ENCODE measurements at regions not wholly inside any gene's neighbourhood (a gene's known extent, or its start where the extent isn't known, plus 50 kb on each side); places are given as distances from the start of the nearest gene placed in this dataset.
"Not testable (repeated sequence)": the region's sequence is repeated elsewhere in the genome, so short reads cannot be mapped to it uniquely, and the experiment has no call there.

DNA sequence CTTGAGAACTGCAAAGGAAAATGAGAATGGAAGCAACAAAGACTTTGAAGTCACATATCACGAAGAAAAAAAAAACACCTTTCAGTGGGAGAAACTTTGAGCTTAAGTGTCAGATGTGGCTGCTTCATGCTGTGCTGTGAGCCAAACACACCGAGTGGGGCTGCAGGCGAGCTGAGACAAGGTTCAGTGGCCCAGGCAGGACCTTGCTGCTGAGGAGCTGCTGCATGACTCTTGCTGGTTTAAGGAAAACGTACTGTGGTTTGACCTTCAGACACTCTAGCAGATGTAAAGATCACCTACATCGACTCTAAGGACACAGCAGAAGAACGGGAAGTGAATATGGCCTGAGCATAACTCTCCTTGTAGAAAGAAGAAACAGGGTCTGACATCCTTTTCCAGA is 118.1 kb upstream of the OR4E1 start:
- no peak overlapping the region for H2AFZ ChIP-seq
- TF ChIP-seq, protein P1, sequence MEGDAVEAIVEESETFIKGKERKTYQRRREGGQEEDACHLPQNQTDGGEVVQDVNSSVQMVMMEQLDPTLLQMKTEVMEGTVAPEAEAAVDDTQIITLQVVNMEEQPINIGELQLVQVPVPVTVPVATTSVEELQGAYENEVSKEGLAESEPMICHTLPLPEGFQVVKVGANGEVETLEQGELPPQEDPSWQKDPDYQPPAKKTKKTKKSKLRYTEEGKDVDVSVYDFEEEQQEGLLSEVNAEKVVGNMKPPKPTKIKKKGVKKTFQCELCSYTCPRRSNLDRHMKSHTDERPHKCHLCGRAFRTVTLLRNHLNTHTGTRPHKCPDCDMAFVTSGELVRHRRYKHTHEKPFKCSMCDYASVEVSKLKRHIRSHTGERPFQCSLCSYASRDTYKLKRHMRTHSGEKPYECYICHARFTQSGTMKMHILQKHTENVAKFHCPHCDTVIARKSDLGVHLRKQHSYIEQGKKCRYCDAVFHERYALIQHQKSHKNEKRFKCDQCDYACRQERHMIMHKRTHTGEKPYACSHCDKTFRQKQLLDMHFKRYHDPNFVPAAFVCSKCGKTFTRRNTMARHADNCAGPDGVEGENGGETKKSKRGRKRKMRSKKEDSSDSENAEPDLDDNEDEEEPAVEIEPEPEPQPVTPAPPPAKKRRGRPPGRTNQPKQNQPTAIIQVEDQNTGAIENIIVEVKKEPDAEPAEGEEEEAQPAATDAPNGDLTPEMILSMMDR (IDR thresholded peaks at IDR 0.05), result no peak
- no peak overlapping the region for H3K4me2 ChIP-seq (ENCODE audit: low read length)
- no peaks in the 10 kb centered on the region for H3K27me3 ChIP-seq (ENCODE audit: control insufficient read depth, insufficient read depth, low read length)
- no peaks in the 10 kb centered on the region for H3K4me1 ChIP-seq
- H3K4me3 ChIP-seq (ENCODE audit: low read depth, low read length), result no peak overlapping the region
- H3K9ac ChIP-seq, result no peak overlapping the region
- no peaks in the 10 kb centered on the region for H3K9me3 ChIP-seq (ENCODE audit: control insufficient read depth, low read length)
- no peak overlapping the region for H3K27ac ChIP-seq
- H3K36me3 ChIP-seq (ENCODE audit: control insufficient read depth, insufficient read depth, low read length), result no peaks in the 10 kb centered on the region
- H3K79me2 ChIP-seq, result no peaks in the 10 kb centered on the region

DNA sequence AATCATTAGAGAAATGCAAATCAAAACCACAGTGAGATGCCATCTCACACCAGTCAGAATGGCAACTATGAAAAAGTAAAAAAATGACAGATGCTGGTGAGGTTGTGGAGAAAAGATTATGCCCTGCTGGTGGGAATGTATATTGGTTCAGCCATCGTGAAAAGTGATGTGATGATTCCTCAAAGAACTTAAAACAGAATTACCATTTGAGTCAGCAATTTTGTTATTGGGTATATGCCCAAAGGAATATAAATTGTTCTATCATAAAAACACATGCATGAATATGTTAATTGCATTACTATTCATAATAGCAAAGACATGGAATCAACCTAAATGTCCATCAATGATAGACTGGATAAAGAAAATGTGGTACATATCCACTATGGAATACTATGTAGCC is 115.1 kb upstream of the OR4E1 start:
- H3K27ac ChIP-seq; H3K4me2 ChIP-seq (ENCODE audit: low read length); H3K79me2 ChIP-seq; H3K36me3 ChIP-seq (ENCODE audit: control insufficient read depth, insufficient read depth, low read length); H3K9ac ChIP-seq; H2AFZ ChIP-seq; H3K27me3 ChIP-seq (ENCODE audit: control insufficient read depth, insufficient read depth, low read length); H3K9me3 ChIP-seq (ENCODE audit: control insufficient read depth, low read length); H3K4me3 ChIP-seq (ENCODE audit: low read depth, low read length); H3K4me1 ChIP-seq: not testable (repeated sequence)

DNA sequence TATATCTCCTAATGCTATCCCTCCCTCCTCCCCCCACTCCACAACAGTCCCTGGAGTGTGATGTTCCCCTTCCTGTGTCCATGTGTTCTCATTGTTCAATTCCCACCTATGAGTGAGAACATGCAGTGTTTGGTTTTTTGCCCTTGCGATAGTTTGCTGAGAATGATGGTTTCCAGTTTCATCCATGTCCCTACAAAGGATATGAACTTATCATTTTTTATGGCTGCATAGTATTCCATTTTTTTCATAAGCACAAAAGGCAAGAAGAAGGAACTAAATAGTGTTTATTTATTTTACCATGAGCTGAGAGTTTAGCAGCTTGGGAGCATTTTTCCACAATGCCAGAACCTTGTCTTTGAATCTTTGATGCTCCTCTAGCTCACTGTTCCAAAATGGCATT is 113.6 kb upstream of the OR4E1 start:
- not testable (repeated sequence) for H2AFZ ChIP-seq; H3K4me3 ChIP-seq (ENCODE audit: low read depth, low read length); H3K4me2 ChIP-seq (ENCODE audit: low read length); H3K79me2 ChIP-seq; H3K27ac ChIP-seq; H3K27me3 ChIP-seq (ENCODE audit: control insufficient read depth, insufficient read depth, low read length); H3K36me3 ChIP-seq (ENCODE audit: control insufficient read depth, insufficient read depth, low read length); H3K9me3 ChIP-seq (ENCODE audit: control insufficient read depth, low read length); H3K4me1 ChIP-seq; H3K9ac ChIP-seq

DNA sequence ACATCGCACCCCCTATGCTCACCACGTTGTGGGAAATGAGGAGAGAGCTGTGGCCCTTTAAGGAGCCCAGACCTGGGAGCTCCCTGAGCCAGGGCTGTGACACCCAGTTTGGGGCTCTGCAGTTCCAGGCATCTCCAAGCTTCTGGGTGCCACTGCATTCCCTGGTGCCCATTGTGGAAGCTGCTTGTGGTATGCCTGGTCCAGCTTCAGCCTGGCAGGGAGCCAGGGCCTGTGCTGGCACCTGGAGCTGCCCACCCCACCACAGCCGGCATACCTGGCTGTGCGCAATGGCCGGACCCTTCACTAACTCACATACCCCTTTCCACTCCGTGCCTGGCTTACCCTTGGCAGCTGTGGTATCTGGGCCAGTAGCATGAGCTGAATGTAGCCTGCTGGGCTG is 107.9 kb upstream of the OR4E1 start:
- Histone ChIP-seq H3K4me1 (no peaks in the 10 kb centered on the region), H3K36me3 (ENCODE audit: control insufficient read depth, insufficient read depth, low read length) (no peaks in the 10 kb centered on the region), H3K4me2 (ENCODE audit: low read length) (no peak overlapping the region), H2AFZ (no peak overlapping the region), H3K27ac (no peak overlapping the region), H3K79me2 (no peaks in the 10 kb centered on the region), H3K27me3 (ENCODE audit: control insufficient read depth, insufficient read depth, low read length) (no peaks in the 10 kb centered on the region), H3K4me3 (ENCODE audit: low read depth, low read length) (no peak overlapping the region), H3K9ac (no peak overlapping the region), H3K9me3 (ENCODE audit: control insufficient read depth, low read length) (no peaks in the 10 kb centered on the region)
- TF ChIP-seq, protein P1 (IDR thresholded peaks at IDR 0.05), result no peak

DNA sequence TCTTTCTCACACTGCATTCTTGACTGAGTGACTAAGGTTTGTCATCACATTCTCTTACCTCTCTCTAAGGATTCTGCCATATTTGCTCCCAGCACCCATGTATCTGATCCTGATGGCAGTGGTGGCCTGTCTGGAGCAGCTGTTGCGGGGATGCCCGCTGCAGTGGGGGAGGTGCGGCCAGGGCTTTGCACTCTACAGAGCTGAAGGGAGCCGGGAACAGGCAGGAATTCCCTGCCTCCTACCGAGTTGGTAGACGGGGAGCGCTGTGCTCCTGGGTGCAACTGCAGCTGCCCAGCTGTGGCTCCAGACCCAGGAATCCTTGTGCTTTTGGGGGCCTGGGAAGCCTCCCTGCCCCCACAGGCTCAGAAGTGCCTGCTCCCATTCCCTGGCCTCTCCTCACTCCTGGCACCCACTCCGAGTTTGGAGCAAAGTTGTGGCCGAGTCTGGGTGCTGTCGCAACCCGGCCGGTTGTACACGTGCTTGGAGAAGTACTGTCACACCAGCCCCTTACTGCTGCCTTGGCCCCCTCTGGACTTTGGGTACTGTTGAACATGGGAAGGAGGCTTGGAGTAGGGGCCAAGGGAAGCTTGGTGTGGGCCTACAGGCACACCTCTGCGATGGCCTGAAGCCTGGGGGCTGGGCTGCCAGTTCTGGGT is 106.9 kb upstream of the OR4E1 start:
- no peak overlapping the region for H3K27ac ChIP-seq
- no peak overlapping the region for H2AFZ ChIP-seq
- H3K79me2 ChIP-seq, result no peaks in the 10 kb centered on the region
- no peak overlapping the region for H3K4me3 ChIP-seq (ENCODE audit: low read depth, low read length)
- H3K9ac ChIP-seq, result no peak overlapping the region
- no peaks in the 10 kb centered on the region for H3K27me3 ChIP-seq (ENCODE audit: control insufficient read depth, insufficient read depth, low read length)
- H3K9me3 ChIP-seq (ENCODE audit: control insufficient read depth, low read length), result no peaks in the 10 kb centered on the region
- H3K4me1 ChIP-seq, result no peaks in the 10 kb centered on the region
- TF ChIP-seq, protein P1 (IDR thresholded peaks at IDR 0.05), result no peak
- H3K36me3 ChIP-seq (ENCODE audit: control insufficient read depth, insufficient read depth, low read length), result no peaks in the 10 kb centered on the region
- H3K4me2 ChIP-seq (ENCODE audit: low read length), result no peak overlapping the region

DNA sequence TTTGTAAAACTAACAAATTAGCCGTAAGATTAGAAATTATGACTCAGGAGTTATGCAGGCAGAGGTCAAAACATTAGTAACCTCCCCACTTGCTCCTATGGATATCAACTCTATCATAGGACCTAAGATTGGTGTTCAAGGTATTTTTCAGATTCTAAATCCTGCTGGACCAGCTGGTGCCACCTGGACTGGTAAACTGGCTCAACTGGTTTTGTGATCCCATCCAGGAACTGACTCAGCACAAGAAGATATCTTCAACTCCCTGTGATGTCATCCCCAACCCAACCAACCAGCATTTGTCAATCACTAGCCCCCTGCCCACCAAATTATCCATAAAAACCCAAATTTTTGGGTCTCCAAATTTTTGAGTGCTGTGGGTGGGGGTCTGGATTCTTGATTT is 98.1 kb upstream of the OR4E1 start:
- Histone ChIP-seq H2AFZ (no peak overlapping the region), H3K4me1 (no peaks in the 10 kb centered on the region)
- TF ChIP-seq, protein P1 (IDR thresholded peaks at IDR 0.05), result no peak

More for the DNA sequence above, 98.1 kb upstream of the OR4E1 start:
- no peaks in the 10 kb centered on the region for H3K27me3 ChIP-seq (ENCODE audit: control insufficient read depth, insufficient read depth, low read length)
- no peak overlapping the region for H3K27ac ChIP-seq
- no peaks in the 10 kb centered on the region for H3K79me2 ChIP-seq
- H3K36me3 ChIP-seq (ENCODE audit: control insufficient read depth, insufficient read depth, low read length), result no peaks in the 10 kb centered on the region
- H3K9ac ChIP-seq, result no peak overlapping the region
- H3K4me3 ChIP-seq (ENCODE audit: low read depth, low read length), result no peak overlapping the region
- H3K9me3 ChIP-seq (ENCODE audit: control insufficient read depth, low read length), result no peaks in the 10 kb centered on the region
- H3K4me2 ChIP-seq (ENCODE audit: low read length), result no peak overlapping the region
